ENCODE measurements at regions not wholly inside any gene's neighbourhood (a gene's known extent, or its start where the extent isn't known, plus 50 kb on each side); places are given as distances from the start of the nearest gene placed in this dataset.
A peak's percentile ranks its signal among the peaks of the same experiment; 100 is the strongest.
"Not testable (repeated sequence)": the region's sequence is repeated elsewhere in the genome, so short reads cannot be mapped to it uniquely, and the experiment has no call there.

GRCh38 chr18:57891707-57892391 lies 88.7 kb upstream of the ATP8B1 start:
- Mint-ChIP-seq H3K27me3 (no peaks in the 10 kb centered on the region), H3K9me3 (peaks cover 2% of the 10 kb centered on the region), H3K36me3 (ENCODE audit: low read depth) (no peaks in the 10 kb centered on the region), H3K4me1 (ENCODE audit: low read depth) (no peaks in the 10 kb centered on the region), H3K27ac (no peak overlapping the region), H3K4me3 (no peak overlapping the region)
- no peak for DNase-seq

DNA sequence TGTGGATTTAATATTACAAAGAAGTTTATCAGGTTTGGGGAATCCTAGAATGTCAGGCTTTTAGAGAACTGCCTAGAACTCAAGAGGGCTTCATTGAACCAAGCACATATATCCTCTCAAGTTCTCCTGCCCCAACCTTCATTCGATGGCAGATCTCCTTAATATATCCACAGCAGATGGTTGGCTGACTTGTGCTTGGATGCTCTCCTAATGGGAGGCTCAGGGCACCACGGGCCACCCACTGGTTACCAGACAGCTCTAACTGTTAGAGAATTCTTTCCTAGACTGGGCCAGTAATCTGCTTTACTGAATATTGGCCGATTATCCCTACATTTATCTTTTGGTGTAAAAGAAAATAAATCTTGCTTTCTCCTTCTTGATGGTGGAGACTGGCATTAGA lies 87.2 kb upstream of the ATP8B1 start:
- peaks cover 2% of the 10 kb centered on the region for H3K27me3 Mint-ChIP-seq
- no peak for DNase-seq
- H3K4me3 Mint-ChIP-seq, result no peak overlapping the region
- H3K9me3 Mint-ChIP-seq, result peaks cover 2% of the 10 kb centered on the region
- H3K27ac Mint-ChIP-seq, result no peak overlapping the region
- no peaks in the 10 kb centered on the region for H3K4me1 Mint-ChIP-seq (ENCODE audit: low read depth)
- no peaks in the 10 kb centered on the region for H3K36me3 Mint-ChIP-seq (ENCODE audit: low read depth)

DNA sequence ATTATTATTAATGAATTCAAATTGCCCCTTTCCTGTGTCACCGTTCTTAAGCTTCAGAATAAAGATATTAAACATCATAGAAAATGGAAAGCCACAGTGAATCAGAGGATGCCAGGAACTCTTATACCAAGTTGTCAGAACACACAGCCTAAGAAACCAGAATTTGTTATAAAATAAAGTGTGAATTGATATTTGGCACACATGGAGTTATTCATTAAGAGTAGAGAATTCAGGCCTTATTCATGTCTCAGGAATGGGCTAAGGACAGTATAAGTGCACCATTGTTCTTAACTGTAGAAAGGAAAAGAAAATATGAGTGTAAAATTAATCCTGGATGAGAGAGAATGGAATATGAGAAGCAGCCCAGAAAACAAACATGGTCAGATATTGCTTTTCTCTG lies 86.7 kb upstream of the ATP8B1 start:
- H3K4me3 Mint-ChIP-seq, result no peak overlapping the region
- peaks cover 2% of the 10 kb centered on the region for H3K27me3 Mint-ChIP-seq
- DNase-seq, result no peak
- no peak overlapping the region for H3K27ac Mint-ChIP-seq
- peaks cover 2% of the 10 kb centered on the region for H3K9me3 Mint-ChIP-seq
- no peaks in the 10 kb centered on the region for H3K4me1 Mint-ChIP-seq (ENCODE audit: low read depth)
- H3K36me3 Mint-ChIP-seq (ENCODE audit: low read depth), result no peaks in the 10 kb centered on the region

GRCh38 chr18:57887543-57888383 lies 84.6 kb upstream of the ATP8B1 start:
- Mint-ChIP-seq H3K9me3 (peaks cover 2% of the 10 kb centered on the region), H3K36me3 (ENCODE audit: low read depth) (no peaks in the 10 kb centered on the region), H3K4me1 (ENCODE audit: low read depth) (no peaks in the 10 kb centered on the region), H3K4me3 (no peak overlapping the region), H3K27me3 (peaks cover 4% of the 10 kb centered on the region), H3K27ac (no peak overlapping the region)
- no peak for DNase-seq

- H3K27me3 Mint-ChIP-seq, result peaks cover 7% of the 10 kb centered on the region
- H3K36me3 Mint-ChIP-seq (ENCODE audit: low read depth), result no peaks in the 10 kb centered on the region
- no peak overlapping the region for H3K4me3 Mint-ChIP-seq
- no peaks in the 10 kb centered on the region for H3K4me1 Mint-ChIP-seq (ENCODE audit: low read depth)
- DNase-seq, result no peak
- H3K27ac Mint-ChIP-seq, result no peak overlapping the region
- peaks cover 2% of the 10 kb centered on the region for H3K9me3 Mint-ChIP-seq
Measured at GRCh38 chr18:57885931-57886330, 82.8 kb upstream of the ATP8B1 start.

GRCh38 chr18:57882465-57882864 lies 79.3 kb upstream of the ATP8B1 start:
- DNase-seq, result no peak
- H3K4me1 Mint-ChIP-seq (ENCODE audit: low read depth), result no peaks in the 10 kb centered on the region
- H3K36me3 Mint-ChIP-seq (ENCODE audit: low read depth), result no peaks in the 10 kb centered on the region
- peaks cover 12% of the 10 kb centered on the region for H3K27me3 Mint-ChIP-seq
- H3K9me3 Mint-ChIP-seq, result no peaks in the 10 kb centered on the region
- H3K27ac Mint-ChIP-seq, result no peak overlapping the region
- H3K4me3 Mint-ChIP-seq, result no peak overlapping the region

DNA sequence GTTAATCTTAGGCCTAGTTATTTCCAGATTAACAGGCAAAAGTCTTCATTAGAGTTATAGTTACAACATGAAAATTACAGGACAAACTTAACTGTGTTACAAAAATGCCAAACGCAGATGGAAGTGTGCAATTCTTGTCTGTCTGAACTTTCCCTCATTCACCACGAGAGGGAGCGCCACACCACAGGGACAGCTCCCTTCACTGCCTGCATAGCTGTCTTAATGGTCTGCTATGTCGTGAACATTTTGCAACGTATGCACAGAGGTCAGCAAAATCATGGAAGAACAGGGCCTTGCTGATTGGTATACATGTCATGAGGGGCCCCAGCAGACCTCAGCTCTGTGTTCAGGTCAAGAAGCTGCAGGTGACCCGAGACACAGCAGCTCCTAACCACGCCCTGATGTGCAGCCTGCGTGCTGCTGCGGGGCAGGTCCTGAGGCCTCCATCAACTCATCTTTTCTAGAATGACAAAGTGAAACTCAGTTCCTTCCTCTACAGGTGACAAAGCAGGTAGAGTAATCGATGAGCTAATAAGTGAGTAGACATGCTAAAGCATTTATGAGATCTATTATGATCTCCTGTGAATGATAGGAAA lies 78.8 kb upstream of the ATP8B1 start:
- peak; percentile 59 for DNase-seq
- no peak overlapping the region for H3K27ac Mint-ChIP-seq
- no peaks in the 10 kb centered on the region for H3K36me3 Mint-ChIP-seq (ENCODE audit: low read depth)
- H3K4me3 Mint-ChIP-seq, result no peak overlapping the region
- no peaks in the 10 kb centered on the region for H3K9me3 Mint-ChIP-seq
- H3K4me1 Mint-ChIP-seq (ENCODE audit: low read depth), result no peaks in the 10 kb centered on the region
- H3K27me3 Mint-ChIP-seq, result peaks cover 12% of the 10 kb centered on the region

- H3K27me3 Mint-ChIP-seq, result peaks cover 16% of the 10 kb centered on the region
- not testable (repeated sequence) for H3K27ac Mint-ChIP-seq; H3K4me1 Mint-ChIP-seq (ENCODE audit: low read depth); DNase-seq; H3K36me3 Mint-ChIP-seq (ENCODE audit: low read depth); H3K9me3 Mint-ChIP-seq; H3K4me3 Mint-ChIP-seq
Measured at GRCh38 chr18:57879924-57880323, 76.8 kb upstream of the ATP8B1 start.

- Mint-ChIP-seq H3K4me1 (ENCODE audit: low read depth) (no peaks in the 10 kb centered on the region), H3K36me3 (ENCODE audit: low read depth) (no peaks in the 10 kb centered on the region), H3K9me3 (peaks cover 21% of the 10 kb centered on the region), H3K27ac (no peak overlapping the region), H3K27me3 (peaks cover 17% of the 10 kb centered on the region), H3K4me3 (no peak overlapping the region)
- no peak for DNase-seq
Measured at GRCh38 chr18:57869221-57869620, 66.1 kb upstream of the ATP8B1 start.

- no peak for DNase-seq
- peaks cover 3% of the 10 kb centered on the region for H3K9me3 Mint-ChIP-seq
- H3K36me3 Mint-ChIP-seq (ENCODE audit: low read depth), result no peaks in the 10 kb centered on the region
- H3K27ac Mint-ChIP-seq, result no peak overlapping the region
- H3K4me3 Mint-ChIP-seq, result no peak overlapping the region
- H3K4me1 Mint-ChIP-seq (ENCODE audit: low read depth), result no peaks in the 10 kb centered on the region
- peaks cover 19% of the 10 kb centered on the region for H3K27me3 Mint-ChIP-seq
Measured at GRCh38 chr18:57866355-57866754, 63.2 kb upstream of the ATP8B1 start.

DNA sequence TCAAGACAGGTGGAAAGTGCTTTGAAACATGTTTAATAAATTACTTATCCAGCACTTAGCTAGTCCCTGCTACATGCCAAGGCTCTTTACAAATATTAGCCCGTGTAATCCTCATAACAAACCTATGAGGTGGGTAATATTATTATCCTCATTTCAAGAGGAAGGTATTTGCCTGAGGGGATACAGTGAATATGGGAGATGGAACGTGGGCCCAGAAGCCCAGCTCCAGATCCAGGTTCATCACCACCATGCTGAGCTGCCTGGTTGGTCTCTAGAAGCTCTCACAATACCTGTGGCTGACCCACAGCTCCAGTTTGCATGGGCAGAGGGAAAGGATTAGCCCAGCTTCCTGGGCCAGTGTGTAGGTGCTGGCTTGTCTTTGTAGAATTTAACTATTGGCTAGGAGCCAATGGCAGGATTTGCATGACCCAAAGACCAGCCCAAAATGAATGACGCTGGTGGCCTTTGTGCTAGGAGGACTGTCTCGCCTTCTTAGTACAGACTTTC lies 61.6 kb upstream of the ATP8B1 start:
- peaks cover 19% of the 10 kb centered on the region for H3K27me3 Mint-ChIP-seq
- no peak for DNase-seq
- no peaks in the 10 kb centered on the region for H3K36me3 Mint-ChIP-seq (ENCODE audit: low read depth)
- H3K9me3 Mint-ChIP-seq, result no peaks in the 10 kb centered on the region
- no peak overlapping the region for H3K4me3 Mint-ChIP-seq
- no peaks in the 10 kb centered on the region for H3K4me1 Mint-ChIP-seq (ENCODE audit: low read depth)
- H3K27ac Mint-ChIP-seq, result no peak overlapping the region

DNA sequence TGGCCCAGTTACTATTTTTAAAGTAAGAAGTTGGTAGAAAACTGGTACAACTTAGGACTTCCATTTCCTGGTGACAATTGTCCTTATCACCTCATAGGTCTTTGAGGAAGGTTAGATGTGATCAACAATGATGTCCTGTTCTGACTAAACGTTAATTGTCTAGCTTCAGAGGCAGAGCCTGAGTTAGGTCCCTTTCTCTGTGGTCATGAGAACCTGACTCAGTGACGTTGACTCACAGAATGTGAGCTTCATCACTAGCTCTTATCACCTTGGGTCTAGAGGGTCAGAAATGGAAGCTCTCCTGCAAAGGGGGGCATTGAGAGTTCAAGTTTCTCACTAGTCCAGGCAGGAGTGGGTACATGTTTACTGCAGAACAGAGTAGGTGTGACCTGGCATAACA lies 60.6 kb upstream of the ATP8B1 start:
- no peak overlapping the region for H3K4me3 Mint-ChIP-seq
- no peaks in the 10 kb centered on the region for H3K9me3 Mint-ChIP-seq
- no peak overlapping the region for H3K27ac Mint-ChIP-seq
- peaks cover 17% of the 10 kb centered on the region for H3K27me3 Mint-ChIP-seq
- H3K4me1 Mint-ChIP-seq (ENCODE audit: low read depth), result no peaks in the 10 kb centered on the region
- no peak for DNase-seq
- no peaks in the 10 kb centered on the region for H3K36me3 Mint-ChIP-seq (ENCODE audit: low read depth)

DNA sequence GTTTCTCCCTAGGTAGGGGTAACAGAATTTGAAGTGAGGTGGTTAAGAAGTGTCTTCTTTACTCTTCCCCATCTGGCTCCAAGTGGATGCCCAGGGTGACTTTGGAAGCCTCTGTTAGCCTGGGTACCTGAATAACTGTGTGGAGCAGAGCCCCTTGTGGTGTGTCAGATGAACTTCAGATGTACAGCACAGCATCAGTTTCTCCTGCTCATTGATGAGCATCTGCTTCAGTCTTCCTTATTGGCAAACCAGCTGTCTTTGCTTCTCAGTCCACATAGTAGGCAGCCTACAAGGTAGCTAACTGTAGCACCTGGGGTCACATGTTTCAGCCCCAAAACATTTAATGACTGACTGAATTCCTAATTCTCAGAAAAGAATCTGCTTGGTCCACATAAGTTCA lies 56.2 kb upstream of the ATP8B1 start:
- no peaks in the 10 kb centered on the region for H3K9me3 Mint-ChIP-seq
- no peak overlapping the region for H3K4me3 Mint-ChIP-seq
- H3K27me3 Mint-ChIP-seq, result peaks cover 2% of the 10 kb centered on the region
- no peak for DNase-seq
- H3K4me1 Mint-ChIP-seq (ENCODE audit: low read depth), result no peaks in the 10 kb centered on the region
- H3K27ac Mint-ChIP-seq, result no peak overlapping the region
- H3K36me3 Mint-ChIP-seq (ENCODE audit: low read depth), result no peaks in the 10 kb centered on the region

GRCh38 chr18:57856557-57857280 lies 53.6 kb upstream of the ATP8B1 start:
- no peaks in the 10 kb centered on the region for H3K36me3 Mint-ChIP-seq (ENCODE audit: low read depth)
- H3K4me1 Mint-ChIP-seq (ENCODE audit: low read depth), result no peaks in the 10 kb centered on the region
- no peak overlapping the region for H3K4me3 Mint-ChIP-seq
- H3K9me3 Mint-ChIP-seq, result no peaks in the 10 kb centered on the region
- H3K27me3 Mint-ChIP-seq, result peaks cover 7% of the 10 kb centered on the region
- no peak for DNase-seq
- no peak overlapping the region for H3K27ac Mint-ChIP-seq
